ENCODE measurements at regions not wholly inside any gene's neighbourhood (a gene's known extent, or its start where the extent isn't known, plus 50 kb on each side); places are given as distances from the start of the nearest gene placed in this dataset.

GRCh38 chrX:39762266-39762841 lies 335.4 kb downstream of the BCOR start:
- CTCF ChIA-PET (ENCODE audit: partially characterized antibody), result no interaction called here
- Histone ChIP-seq H3K9me3 (ENCODE audit: control insufficient read depth in 1 of 2, low read length in 2 of 2) (no peaks in the 10 kb centered on the region), H3K4me1 (ENCODE audit: insufficient read depth, low read length) (peaks cover 22% of the 10 kb centered on the region), H3K4me3 (ENCODE audit: low read length in 2 of 2) (no peak overlapping the region), H3K27me3 (ENCODE audit: insufficient read depth, low read length) (no peaks in the 10 kb centered on the region), H3K27ac (ENCODE audit: low read depth, low read length) (no peak overlapping the region), H3K36me3 (ENCODE audit: insufficient read depth, low read length) (no peaks in the 10 kb centered on the region)
- Mint-ChIP-seq H3K27me3 (no peaks in the 10 kb centered on the region), H3K9me3 (no peaks in the 10 kb centered on the region), H3K4me1 (peaks cover 12 to 25% (median 15%) of the 10 kb centered on the region in 4 donors), H3K36me3 (no peaks in the 10 kb centered on the region), H3K27ac (no peak overlapping the region), H3K4me3 (no peak overlapping the region)
- POLR2A ChIA-PET (ENCODE audit: partially characterized antibody), result no interaction called here
- intact Hi-C loops (cut with micrococcal nuclease), result no loop called here
- no peak for DNase-seq

GRCh38 chrX:39764441-39764914 lies 333.3 kb downstream of the BCOR start:
- H3K27ac ChIP-seq (ENCODE audit: low read depth, low read length), result no peak overlapping the region
- H3K9me3 Mint-ChIP-seq, result no peaks in the 10 kb centered on the region
- DNase-seq, result no peak
- peaks cover 22% of the 10 kb centered on the region for H3K4me1 ChIP-seq (ENCODE audit: insufficient read depth, low read length)
- H3K4me3 ChIP-seq (ENCODE audit: low read length in 2 of 2), result no peak overlapping the region
- H3K27me3 ChIP-seq (ENCODE audit: insufficient read depth, low read length), result no peaks in the 10 kb centered on the region
- intact Hi-C loops (cut with micrococcal nuclease), result no loop called here
- no peaks in the 10 kb centered on the region for H3K36me3 ChIP-seq (ENCODE audit: insufficient read depth, low read length)
- CTCF ChIA-PET (ENCODE audit: partially characterized antibody), result no interaction called here
- peaks cover 12 to 34% (median 14%) of the 10 kb centered on the region in 4 donors for H3K4me1 Mint-ChIP-seq
- H3K36me3 Mint-ChIP-seq, result no peaks in the 10 kb centered on the region
- no peak overlapping the region for H3K27ac Mint-ChIP-seq
- H3K4me3 Mint-ChIP-seq, result no peak overlapping the region
- POLR2A ChIA-PET (ENCODE audit: partially characterized antibody), result no interaction called here
- no peaks in the 10 kb centered on the region for H3K27me3 Mint-ChIP-seq
- no peaks in the 10 kb centered on the region for H3K9me3 ChIP-seq (ENCODE audit: control insufficient read depth in 1 of 2, low read length in 2 of 2)

GRCh38 chrX:39765327-39765726 lies 332.4 kb downstream of the BCOR start:
- Histone ChIP-seq H3K27me3 (ENCODE audit: insufficient read depth, low read length) (no peaks in the 10 kb centered on the region), H3K4me1 (ENCODE audit: insufficient read depth, low read length) (peaks cover 23% of the 10 kb centered on the region), H3K9me3 (ENCODE audit: control insufficient read depth in 1 of 2, low read length in 2 of 2) (no peaks in the 10 kb centered on the region), H3K4me3 (ENCODE audit: low read length in 2 of 2) (no peak overlapping the region), H3K36me3 (ENCODE audit: insufficient read depth, low read length) (no peaks in the 10 kb centered on the region), H3K27ac (ENCODE audit: low read depth, low read length) (peak overlapping the region; percentile 50)
- no peak for DNase-seq
- peaks cover 13 to 36% (median 15%) of the 10 kb centered on the region in 4 donors for H3K4me1 Mint-ChIP-seq
- ChIA-PET CTCF (ENCODE audit: partially characterized antibody) (no interaction called here), POLR2A (ENCODE audit: partially characterized antibody) (interaction anchor here (1.2 to 1.7 kb wide), 5 partner anchors 9 to 411 kb away, joined by 3 to 6 read pairs (median 4); no protein-coding TSS in a partner anchor)
- no peaks in the 10 kb centered on the region for H3K27me3 Mint-ChIP-seq
- H3K27ac Mint-ChIP-seq, result peak overlapping the region; percentile 85 to 97 (median 94)
- intact Hi-C loops (cut with micrococcal nuclease), result no loop called here
- H3K36me3 Mint-ChIP-seq, result no peaks in the 10 kb centered on the region
- H3K9me3 Mint-ChIP-seq, result no peaks in the 10 kb centered on the region
- peak overlapping the region in 4 of 8 donors; percentile 32 to 62 (median 51) for H3K4me3 Mint-ChIP-seq

- Histone ChIP-seq H3K27ac (ENCODE audit: low read depth, low read length) (peak overlapping the region; percentile 50), H3K4me1 (ENCODE audit: insufficient read depth, low read length) (peaks cover 32% of the 10 kb centered on the region), H3K36me3 (ENCODE audit: insufficient read depth, low read length) (no peaks in the 10 kb centered on the region), H3K27me3 (ENCODE audit: insufficient read depth, low read length) (no peaks in the 10 kb centered on the region), H3K9me3 (ENCODE audit: control insufficient read depth in 1 of 2, low read length in 2 of 2) (no peaks in the 10 kb centered on the region), H3K4me3 (ENCODE audit: low read length in 2 of 2) (peak overlapping the region in 1 of 2 donors; percentile 22)
- intact Hi-C loops (cut with micrococcal nuclease), result no loop called here
- H3K4me1 Mint-ChIP-seq, result peaks cover 15 to 42% (median 23%) of the 10 kb centered on the region in 4 donors
- peak overlapping the region; percentile 85 to 97 (median 94) for H3K27ac Mint-ChIP-seq
- ChIA-PET POLR2A (ENCODE audit: partially characterized antibody) (interaction anchor here (0.8 to 1.7 kb wide), 7 partner anchors 8 to 410 kb away, joined by 3 to 6 read pairs (median 4); no protein-coding TSS in a partner anchor), CTCF (ENCODE audit: partially characterized antibody) (no interaction called here)
- H3K36me3 Mint-ChIP-seq, result no peaks in the 10 kb centered on the region
- no peaks in the 10 kb centered on the region for H3K9me3 Mint-ChIP-seq
- no peaks in the 10 kb centered on the region for H3K27me3 Mint-ChIP-seq
- DNase-seq, result peak; percentile 48 to 66 (median 58)
- H3K4me3 Mint-ChIP-seq, result peak overlapping the region in 7 of 8 donors; percentile 2 to 70 (median 60)
These were observed 331.6 kb downstream of the BCOR start for GRCh38 chrX:39766085-39766726.

- CTCF ChIA-PET (ENCODE audit: partially characterized antibody), result no interaction called here
These were observed 330.9 kb downstream of the BCOR start for GRCh38 chrX:39766855-39767254.

GRCh38 chrX:39767446-39767845 lies 330.3 kb downstream of the BCOR start:
- DNase-seq, result no peak
- Mint-ChIP-seq H3K36me3 (no peaks in the 10 kb centered on the region), H3K4me1 (peaks cover 23 to 52% (median 34%) of the 10 kb centered on the region in 4 donors), H3K27me3 (no peaks in the 10 kb centered on the region), H3K27ac (peak overlapping the region in 1 of 7 donors; percentile 13), H3K4me3 (no peak overlapping the region), H3K9me3 (no peaks in the 10 kb centered on the region)
- Histone ChIP-seq H3K9me3 (ENCODE audit: control insufficient read depth in 1 of 2, low read length in 2 of 2) (no peaks in the 10 kb centered on the region), H3K4me3 (ENCODE audit: low read length in 2 of 2) (no peak overlapping the region), H3K27ac (ENCODE audit: low read depth, low read length) (no peak overlapping the region), H3K27me3 (ENCODE audit: insufficient read depth, low read length) (no peaks in the 10 kb centered on the region), H3K36me3 (ENCODE audit: insufficient read depth, low read length) (no peaks in the 10 kb centered on the region), H3K4me1 (ENCODE audit: insufficient read depth, low read length) (peaks cover 45% of the 10 kb centered on the region)
- intact Hi-C loops (cut with micrococcal nuclease), result no loop called here
- POLR2A ChIA-PET (ENCODE audit: partially characterized antibody), result no interaction called here
- CTCF ChIA-PET (ENCODE audit: partially characterized antibody), result no interaction called here

More at GRCh38 chrX:39766855-39767254, 330.9 kb downstream of the BCOR start:
- Histone ChIP-seq H3K27me3 (ENCODE audit: insufficient read depth, low read length) (no peaks in the 10 kb centered on the region), H3K27ac (ENCODE audit: low read depth, low read length) (no peak overlapping the region), H3K4me1 (ENCODE audit: insufficient read depth, low read length) (peaks cover 39% of the 10 kb centered on the region), H3K36me3 (ENCODE audit: insufficient read depth, low read length) (no peaks in the 10 kb centered on the region), H3K9me3 (ENCODE audit: control insufficient read depth in 1 of 2, low read length in 2 of 2) (no peaks in the 10 kb centered on the region), H3K4me3 (ENCODE audit: low read length in 2 of 2) (no peak overlapping the region)
- H3K4me3 Mint-ChIP-seq, result no peak overlapping the region
- intact Hi-C loops (cut with micrococcal nuclease), result no loop called here
- no peaks in the 10 kb centered on the region for H3K27me3 Mint-ChIP-seq
- H3K36me3 Mint-ChIP-seq, result no peaks in the 10 kb centered on the region
- no peak for DNase-seq
- peak overlapping the region in 5 of 7 donors; percentile 85 to 97 (median 94) for H3K27ac Mint-ChIP-seq
- POLR2A ChIA-PET (ENCODE audit: partially characterized antibody), result interaction anchor here (1.2 to 1.7 kb wide), 4 partner anchors 8 to 410 kb away, joined by 4 to 6 read pairs (median 4); no protein-coding TSS in a partner anchor
- H3K9me3 Mint-ChIP-seq, result no peaks in the 10 kb centered on the region
- H3K4me1 Mint-ChIP-seq, result peaks cover 19 to 48% (median 29%) of the 10 kb centered on the region in 4 donors

- no peak for DNase-seq
- H3K27ac Mint-ChIP-seq, result peak overlapping the region in 3 of 7 donors; percentile 16 to 93 (median 25)
- H3K4me1 Mint-ChIP-seq, result peaks cover 38 to 72% (median 52%) of the 10 kb centered on the region in 4 donors
- H3K4me1 ChIP-seq (ENCODE audit: insufficient read depth, low read length), result peaks cover 67% of the 10 kb centered on the region
- H3K36me3 ChIP-seq (ENCODE audit: insufficient read depth, low read length), result no peaks in the 10 kb centered on the region
- H3K36me3 Mint-ChIP-seq, result no peaks in the 10 kb centered on the region
- no peaks in the 10 kb centered on the region for H3K9me3 ChIP-seq (ENCODE audit: control insufficient read depth in 1 of 2, low read length in 2 of 2)
- H3K27me3 ChIP-seq (ENCODE audit: insufficient read depth, low read length), result no peaks in the 10 kb centered on the region
- H3K4me3 ChIP-seq (ENCODE audit: low read length in 2 of 2), result no peak overlapping the region
- ChIA-PET POLR2A (ENCODE audit: partially characterized antibody) (no interaction called here), CTCF (ENCODE audit: partially characterized antibody) (no interaction called here)
- H3K27me3 Mint-ChIP-seq, result no peaks in the 10 kb centered on the region
- H3K27ac ChIP-seq (ENCODE audit: low read depth, low read length), result no peak overlapping the region
- intact Hi-C loops (cut with micrococcal nuclease), result loop anchor here (5.0 kb wide), 1 partner anchor 37 kb away; no protein-coding TSS in a partner anchor
- H3K9me3 Mint-ChIP-seq, result no peaks in the 10 kb centered on the region
- no peak overlapping the region for H3K4me3 Mint-ChIP-seq
These were observed 328.0 kb downstream of the BCOR start for GRCh38 chrX:39769748-39770147.

Measured in CD4-positive, alpha-beta memory T cell (primary cell).